ENCODE measurements at regions not wholly inside any gene's neighbourhood (a gene's known extent, or its start where the extent isn't known, plus 50 kb on each side); places are given as distances from the start of the nearest gene placed in this dataset.

DNA sequence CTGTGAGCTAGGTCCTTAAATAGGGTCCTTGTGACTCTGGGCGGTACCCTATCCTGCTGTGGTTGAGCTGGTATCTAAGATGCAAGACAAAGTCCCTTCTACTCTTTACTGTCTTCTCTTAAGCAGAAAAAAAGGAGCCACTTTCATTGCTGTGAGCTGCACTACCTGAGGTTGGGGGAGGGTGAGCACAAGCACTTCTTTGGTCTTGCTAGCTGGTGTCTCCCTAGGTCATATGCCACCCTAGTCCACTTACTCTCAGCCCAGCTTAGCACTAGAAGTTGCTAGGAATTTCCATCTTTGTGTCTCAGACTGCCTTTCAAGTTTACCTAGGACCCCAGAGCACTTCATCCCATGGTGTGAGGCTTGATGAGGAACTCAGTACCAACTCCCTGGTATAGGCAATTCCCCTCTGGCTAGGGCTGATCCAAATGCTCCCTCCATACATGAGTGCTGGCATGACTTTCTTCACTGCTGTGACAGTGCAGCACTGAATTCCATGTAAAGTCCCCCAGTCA is 343.6 kb upstream of the CT83 start:
- H3K4me3 ChIP-seq: no peak overlapping the region
- ATAC-seq: no peak
- WGBS, 2 donors (ENCODE audit: low coverage in 1 of 2): no CpG with 5 or more reads among the region's 1 CpG
- no peaks in the 10 kb centered on the region for H3K27me3 ChIP-seq
- H3K36me3 ChIP-seq: no peaks in the 10 kb centered on the region
- TF ChIP-seq POLR2AphosphoS5 (IDR thresholded peaks at IDR 0.05) (no peak), POLR2A (IDR thresholded peaks at IDR 0.05) (no peak), EP300 (IDR thresholded peaks at IDR 0.05) (no peak)
- TF ChIP-seq, protein P1, sequence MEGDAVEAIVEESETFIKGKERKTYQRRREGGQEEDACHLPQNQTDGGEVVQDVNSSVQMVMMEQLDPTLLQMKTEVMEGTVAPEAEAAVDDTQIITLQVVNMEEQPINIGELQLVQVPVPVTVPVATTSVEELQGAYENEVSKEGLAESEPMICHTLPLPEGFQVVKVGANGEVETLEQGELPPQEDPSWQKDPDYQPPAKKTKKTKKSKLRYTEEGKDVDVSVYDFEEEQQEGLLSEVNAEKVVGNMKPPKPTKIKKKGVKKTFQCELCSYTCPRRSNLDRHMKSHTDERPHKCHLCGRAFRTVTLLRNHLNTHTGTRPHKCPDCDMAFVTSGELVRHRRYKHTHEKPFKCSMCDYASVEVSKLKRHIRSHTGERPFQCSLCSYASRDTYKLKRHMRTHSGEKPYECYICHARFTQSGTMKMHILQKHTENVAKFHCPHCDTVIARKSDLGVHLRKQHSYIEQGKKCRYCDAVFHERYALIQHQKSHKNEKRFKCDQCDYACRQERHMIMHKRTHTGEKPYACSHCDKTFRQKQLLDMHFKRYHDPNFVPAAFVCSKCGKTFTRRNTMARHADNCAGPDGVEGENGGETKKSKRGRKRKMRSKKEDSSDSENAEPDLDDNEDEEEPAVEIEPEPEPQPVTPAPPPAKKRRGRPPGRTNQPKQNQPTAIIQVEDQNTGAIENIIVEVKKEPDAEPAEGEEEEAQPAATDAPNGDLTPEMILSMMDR (IDR thresholded peaks at IDR 0.05): no peak
- no peak overlapping the region for H3K27ac ChIP-seq
- no peaks in the 10 kb centered on the region for H3K9me3 ChIP-seq
- no peaks in the 10 kb centered on the region for H3K4me1 ChIP-seq

DNA sequence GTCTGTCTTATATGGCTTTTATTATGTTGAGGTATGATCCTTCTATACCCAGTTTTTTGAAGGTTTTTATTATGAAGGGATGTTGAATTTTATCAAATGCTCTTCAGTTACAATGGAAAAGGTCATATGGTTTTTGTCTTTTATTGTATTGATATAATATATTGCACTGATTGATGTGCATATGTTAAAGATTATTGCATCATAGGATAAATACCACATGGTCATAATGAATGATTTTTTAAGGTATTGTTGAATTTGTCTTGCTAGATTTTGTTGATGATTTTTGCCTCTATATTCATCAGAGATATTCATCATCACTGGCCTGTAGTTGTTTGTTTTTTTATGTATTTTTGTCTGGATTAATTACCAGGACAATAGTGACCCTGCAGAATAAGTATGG is 339.2 kb upstream of the CT83 start:
- TF ChIP-seq POLR2AphosphoS5 (IDR thresholded peaks at IDR 0.05) (no peak), EP300 (IDR thresholded peaks at IDR 0.05) (no peak), POLR2A (IDR thresholded peaks at IDR 0.05) (no peak)
- TF ChIP-seq, protein P1 (IDR thresholded peaks at IDR 0.05): no peak

DNA sequence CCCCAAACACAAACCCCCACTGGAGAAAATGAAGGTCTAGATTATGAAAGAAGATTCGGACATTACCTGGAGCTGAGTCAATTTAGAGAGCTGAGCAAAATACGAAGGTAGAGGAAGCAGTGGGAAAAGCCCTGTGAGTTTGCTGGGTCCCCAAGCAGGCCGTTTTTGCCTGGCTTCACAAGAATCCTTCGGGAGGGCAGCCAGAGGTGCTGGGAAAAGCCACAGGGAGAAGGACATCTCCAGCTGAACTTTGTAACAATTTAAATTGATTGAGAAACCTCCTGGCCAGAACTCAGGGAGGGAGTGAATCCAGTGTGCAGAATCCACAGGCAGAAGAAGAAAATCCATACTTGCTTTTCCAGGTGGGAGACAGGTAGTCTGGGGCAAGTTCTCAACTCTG is 319.1 kb upstream of the CT83 start:
- H3K9me3 ChIP-seq: no peaks in the 10 kb centered on the region
- no peaks in the 10 kb centered on the region for H3K4me1 ChIP-seq

More for the DNA sequence above, 339.2 kb upstream of the CT83 start:
- Histone ChIP-seq H3K27me3 (no peaks in the 10 kb centered on the region), H3K4me1 (no peaks in the 10 kb centered on the region), H3K27ac (no peak overlapping the region), H3K9me3 (no peaks in the 10 kb centered on the region), H3K4me3 (no peak overlapping the region), H3K36me3 (no peaks in the 10 kb centered on the region)
- no peak for ATAC-seq

DNA sequence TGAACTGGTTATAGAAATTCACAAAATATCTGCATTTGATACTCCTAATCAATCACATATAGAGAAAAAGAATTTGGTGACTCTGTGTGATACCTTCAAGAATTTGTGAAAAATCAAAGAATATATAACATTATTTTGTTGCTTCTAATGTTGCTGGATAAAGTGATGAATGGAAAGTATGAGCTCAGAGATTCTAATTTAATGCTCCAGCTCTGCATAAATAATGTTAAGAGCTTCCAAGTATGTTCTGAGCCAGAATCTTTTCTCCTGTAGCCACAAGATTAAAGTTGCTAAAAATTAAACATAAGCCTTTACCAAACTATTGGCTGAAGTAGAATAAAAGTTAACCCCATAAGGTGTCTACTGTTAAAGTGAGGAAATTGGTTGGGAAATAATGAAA is 294.7 kb upstream of the CT83 start:
- H3K36me3 ChIP-seq: no peaks in the 10 kb centered on the region
- no peak overlapping the region for H3K27ac ChIP-seq
- H3K4me3 ChIP-seq: no peak overlapping the region
- no peak for ATAC-seq
- TF ChIP-seq, protein P1 (IDR thresholded peaks at IDR 0.05): no peak
- TF ChIP-seq POLR2A (IDR thresholded peaks at IDR 0.05) (no peak), POLR2AphosphoS5 (IDR thresholded peaks at IDR 0.05) (no peak), EP300 (IDR thresholded peaks at IDR 0.05) (no peak)
- H3K4me1 ChIP-seq: no peaks in the 10 kb centered on the region
- no peaks in the 10 kb centered on the region for H3K27me3 ChIP-seq
- H3K9me3 ChIP-seq: no peaks in the 10 kb centered on the region

More for the DNA sequence above, 319.1 kb upstream of the CT83 start:
- TF ChIP-seq, protein P1 (IDR thresholded peaks at IDR 0.05): no peak
- no peak overlapping the region for H3K27ac ChIP-seq
- H3K27me3 ChIP-seq: no peaks in the 10 kb centered on the region
- no peaks in the 10 kb centered on the region for H3K36me3 ChIP-seq
- no peak overlapping the region for H3K4me3 ChIP-seq
- WGBS, 2 donors (ENCODE audit: low coverage in 1 of 2): 43 to 45% methylated on average over 4 of the region's 4 CpGs
- no peak for ATAC-seq

DNA sequence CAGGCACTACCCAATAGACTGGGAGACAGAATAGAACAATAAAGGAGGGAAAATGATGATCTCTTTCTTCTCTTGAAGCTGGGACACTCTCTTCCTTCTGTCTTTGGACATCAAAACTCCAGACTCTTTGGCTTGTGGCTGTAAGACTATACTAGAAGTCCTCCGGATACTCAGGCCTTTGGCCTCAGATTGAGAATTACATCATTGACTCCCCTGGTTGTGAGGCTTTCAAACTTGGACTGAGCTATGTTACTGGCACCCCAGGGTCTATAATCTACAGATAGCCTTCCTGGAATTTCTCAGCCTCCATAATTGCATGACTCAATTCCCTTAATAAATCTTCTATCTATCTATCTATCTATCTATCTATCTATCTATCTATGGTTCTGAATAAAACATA is 294.2 kb upstream of the CT83 start:
- ATAC-seq: no peak
- no peaks in the 10 kb centered on the region for H3K9me3 ChIP-seq
- no peak overlapping the region for H3K4me3 ChIP-seq
- H3K4me1 ChIP-seq: no peaks in the 10 kb centered on the region
- H3K27me3 ChIP-seq: no peaks in the 10 kb centered on the region
- TF ChIP-seq POLR2A (IDR thresholded peaks at IDR 0.05): no peak
- TF ChIP-seq POLR2AphosphoS5 (IDR thresholded peaks at IDR 0.05): no peak
- TF ChIP-seq EP300 (IDR thresholded peaks at IDR 0.05): no peak
- TF ChIP-seq, protein P1 (IDR thresholded peaks at IDR 0.05): no peak
- H3K27ac ChIP-seq: no peak overlapping the region
- WGBS, 2 donors (ENCODE audit: low coverage in 1 of 2): 0 to 80% methylated on average over 1 of the region's 1 CpG
- H3K36me3 ChIP-seq: no peaks in the 10 kb centered on the region
